Gastrocnemius medialis (tissue), 4 donors: ENCODE measurements at regions not wholly inside any gene's neighbourhood (a gene's known extent, or its start where the extent isn't known, plus 50 kb on each side); places are given as distances from the start of the nearest gene placed in this dataset.

Source experiments
- ATAC-seq, 2 donors: fragments of 150-250 bp; one replicate each; pipeline ENCODE4 v1.9.1; 2016
- DNase-seq, 2 donors: peaks; one replicate each; pipeline ENCODE4 v3.0.0-alpha.2; 2019
- H3K27ac ChIP-seq, 4 donors: fragments of 200-600 bp; sonication (generic); 1 replicate in 1 of 4; 2 replicates in 3 of 4; pipeline ENCODE4 v1.5.1; 2016 to 2018; ENCODE audit warnings: mild to moderate bottlenecking in 2 of 4, moderate library complexity in 1 of 4
- H3K27me3 ChIP-seq, 3 donors: fragments of 200-600 bp; sonication (generic) in 2 of 3; 1 replicate in 1 of 3; 2 replicates in 2 of 3; pipeline versions ENCODE4 v1.5.1 to v1.6.0; 2016 to 2019; ENCODE audit warnings: mild to moderate bottlenecking in 1 of 3, moderate library complexity in 1 of 3
- H3K36me3 ChIP-seq, 2 donors: fragments of 200-600 bp; sonication (generic) in 1 of 2; one replicate each; pipeline ENCODE4 v1.5.1; 2017 to 2018
- H3K4me1 ChIP-seq, 2 donors: fragments of 200-600 bp; sonication (generic) in 1 of 2; one replicate each; pipeline ENCODE4 v1.5.1; 2016 to 2017; ENCODE audit warnings: mild to moderate bottlenecking in 2 of 2
- H3K4me3 ChIP-seq, 4 donors: fragments of 200-600 bp; sonication (generic) in 3 of 4; 1 replicate in 1 of 4; 2 replicates in 3 of 4; pipeline ENCODE4 v1.5.1; 2016 to 2019; ENCODE audit warnings: mild to moderate bottlenecking in 2 of 4
- H3K9me3 ChIP-seq, 3 donors: fragments of 200-600 bp; sonication (generic) in 2 of 3; 1 replicate in 1 of 3; 2 replicates in 2 of 3; pipeline ENCODE4 v1.5.1; 2016 to 2019
- POLR2A ChIP-seq, 2 donors: fragments of 450-650 bp; IDR thresholded peaks; one replicate each; pipeline ENCODE4 v1.6.1; 2017; ENCODE audit warnings: antibody characterized with exemption in 2 of 2, mild to moderate bottlenecking in 2 of 2, moderate library complexity in 2 of 2
- in situ Hi-C, 4 donors: fragments of 200-750 bp; cut with MboI; loops; one replicate each; pipeline versions ENCODE4 v1.15.0 to v1.8.0; 2017; ENCODE audit warnings: low sequenced_read_pairs in 4 of 4
- intact Hi-C: fragments of 100-400 bp; cut with DNase I; formaldehyde crosslinking; loops from one replicate; pipeline ENCODE4 v1.15.1; 2023; ENCODE audit warnings: low total_unique reads
- TF ChIP-seq, protein P1 (sequence below), 5 experiments: fragments of 450-650 bp in 3 of 5; fragments of 200-600 bp in 2 of 5; sonication (generic) in 2 of 5; IDR thresholded peaks in 4 of 5; conservative IDR thresholded peaks in 1 of 5; 1 replicate in 4 of 5; 2 replicates in 1 of 5; pipeline ENCODE4 v1.5.1; 2016 to 2019; ENCODE audit warnings: antibody characterized with exemption in 5 of 5, mild to moderate bottlenecking in 3 of 5, moderate library complexity in 3 of 5

DNA sequence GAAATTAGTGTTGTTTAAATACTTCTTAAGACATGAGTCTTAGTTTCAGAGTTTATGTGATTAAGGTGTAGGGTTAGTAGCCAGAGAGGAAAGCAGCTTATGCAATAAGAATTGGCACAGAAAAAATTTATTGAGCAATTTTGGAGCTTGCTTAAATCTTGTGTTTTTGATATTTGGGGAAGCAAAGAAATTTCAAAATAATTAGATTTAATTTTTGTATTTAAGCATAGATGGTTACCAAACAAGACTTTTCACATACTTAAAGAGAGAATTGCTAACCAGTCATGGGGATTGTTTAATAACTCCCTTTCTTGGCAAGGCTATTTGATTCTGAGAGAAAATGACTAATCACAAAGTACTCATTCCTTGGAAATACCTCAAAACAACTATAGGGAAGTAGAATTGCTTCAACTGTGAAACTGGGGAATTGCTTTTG is 202.0 kb upstream of the GRID2 start:
- H3K4me1 ChIP-seq: no peaks in the 10 kb centered on the region
- H3K36me3 ChIP-seq: no peaks in the 10 kb centered on the region
- TF ChIP-seq, protein P1, sequence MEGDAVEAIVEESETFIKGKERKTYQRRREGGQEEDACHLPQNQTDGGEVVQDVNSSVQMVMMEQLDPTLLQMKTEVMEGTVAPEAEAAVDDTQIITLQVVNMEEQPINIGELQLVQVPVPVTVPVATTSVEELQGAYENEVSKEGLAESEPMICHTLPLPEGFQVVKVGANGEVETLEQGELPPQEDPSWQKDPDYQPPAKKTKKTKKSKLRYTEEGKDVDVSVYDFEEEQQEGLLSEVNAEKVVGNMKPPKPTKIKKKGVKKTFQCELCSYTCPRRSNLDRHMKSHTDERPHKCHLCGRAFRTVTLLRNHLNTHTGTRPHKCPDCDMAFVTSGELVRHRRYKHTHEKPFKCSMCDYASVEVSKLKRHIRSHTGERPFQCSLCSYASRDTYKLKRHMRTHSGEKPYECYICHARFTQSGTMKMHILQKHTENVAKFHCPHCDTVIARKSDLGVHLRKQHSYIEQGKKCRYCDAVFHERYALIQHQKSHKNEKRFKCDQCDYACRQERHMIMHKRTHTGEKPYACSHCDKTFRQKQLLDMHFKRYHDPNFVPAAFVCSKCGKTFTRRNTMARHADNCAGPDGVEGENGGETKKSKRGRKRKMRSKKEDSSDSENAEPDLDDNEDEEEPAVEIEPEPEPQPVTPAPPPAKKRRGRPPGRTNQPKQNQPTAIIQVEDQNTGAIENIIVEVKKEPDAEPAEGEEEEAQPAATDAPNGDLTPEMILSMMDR (IDR thresholded peaks at IDR 0.05 in 4 of 5, conservative IDR thresholded peaks at IDR 0.05 in 1 of 5): no peak
- TF ChIP-seq POLR2A (IDR thresholded peaks at IDR 0.05): no peak
- intact Hi-C loops (no loop called here), in situ Hi-C loops (no loop called here)
- ATAC-seq: no peak
- no peaks in the 10 kb centered on the region for H3K27me3 ChIP-seq
- no peak overlapping the region for H3K4me3 ChIP-seq
- DNase-seq: no peak
- no peak overlapping the region for H3K27ac ChIP-seq
- H3K9me3 ChIP-seq: no peaks in the 10 kb centered on the region

DNA sequence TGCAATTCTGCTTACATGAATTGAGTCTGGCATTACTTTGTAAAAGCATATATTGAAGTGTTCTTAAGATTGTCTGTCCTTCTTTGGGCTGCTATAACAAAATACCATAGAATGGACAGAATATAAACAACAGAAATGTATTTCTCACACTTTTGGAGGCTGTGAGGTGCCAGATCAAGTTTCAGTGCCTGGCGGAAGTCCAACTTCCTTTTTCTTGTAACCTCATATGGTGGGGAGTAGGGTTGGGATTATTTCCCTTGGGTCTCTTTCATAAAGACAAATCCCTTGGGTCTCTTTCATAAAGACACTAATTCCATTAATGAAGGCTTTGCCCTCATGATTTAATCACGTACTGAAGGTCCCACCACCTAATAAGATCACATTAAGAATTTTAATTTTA is 199.3 kb upstream of the GRID2 start:
- DNase-seq (no peak), ATAC-seq (no peak)
- intact Hi-C loops (no loop called here), in situ Hi-C loops (no loop called here)
- no peaks in the 10 kb centered on the region for H3K36me3 ChIP-seq
- TF ChIP-seq POLR2A (IDR thresholded peaks at IDR 0.05): no peak
- TF ChIP-seq, protein P1 (IDR thresholded peaks at IDR 0.05 in 4 of 5, conservative IDR thresholded peaks at IDR 0.05 in 1 of 5): no peak
- no peaks in the 10 kb centered on the region for H3K4me1 ChIP-seq
- no peaks in the 10 kb centered on the region for H3K27me3 ChIP-seq
- H3K27ac ChIP-seq: no peak overlapping the region
- no peaks in the 10 kb centered on the region for H3K9me3 ChIP-seq
- no peak overlapping the region for H3K4me3 ChIP-seq

DNA sequence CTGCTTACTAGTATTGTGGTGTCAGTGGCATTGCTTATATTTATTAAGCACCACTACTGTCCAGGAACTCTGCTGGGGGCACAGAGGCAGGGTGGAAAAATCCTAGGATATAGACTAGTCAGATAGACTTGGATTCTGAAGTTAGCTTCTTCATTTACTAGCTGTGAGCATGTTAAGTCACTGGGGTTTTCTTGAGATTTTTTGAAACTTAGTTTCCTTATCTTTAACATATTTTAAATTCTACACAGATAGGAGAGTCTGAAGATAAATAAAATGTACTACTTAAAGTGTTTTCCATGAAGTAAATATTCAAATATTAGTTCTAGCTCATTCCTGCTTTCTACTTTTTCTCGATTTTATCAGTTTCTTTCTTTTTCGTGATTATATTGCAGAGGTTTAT is 196.9 kb upstream of the GRID2 start:
- ATAC-seq: no peak
- no peak for DNase-seq
- TF ChIP-seq, protein P1 (IDR thresholded peaks at IDR 0.05 in 4 of 5, conservative IDR thresholded peaks at IDR 0.05 in 1 of 5): no peak
- no peak for TF ChIP-seq POLR2A (IDR thresholded peaks at IDR 0.05)
- intact Hi-C loops: no loop called here
- Histone ChIP-seq H3K9me3 (no peaks in the 10 kb centered on the region), H3K27ac (no peak overlapping the region), H3K4me3 (no peak overlapping the region), H3K36me3 (no peaks in the 10 kb centered on the region), H3K4me1 (no peaks in the 10 kb centered on the region), H3K27me3 (no peaks in the 10 kb centered on the region)
- in situ Hi-C loops: no loop called here

DNA sequence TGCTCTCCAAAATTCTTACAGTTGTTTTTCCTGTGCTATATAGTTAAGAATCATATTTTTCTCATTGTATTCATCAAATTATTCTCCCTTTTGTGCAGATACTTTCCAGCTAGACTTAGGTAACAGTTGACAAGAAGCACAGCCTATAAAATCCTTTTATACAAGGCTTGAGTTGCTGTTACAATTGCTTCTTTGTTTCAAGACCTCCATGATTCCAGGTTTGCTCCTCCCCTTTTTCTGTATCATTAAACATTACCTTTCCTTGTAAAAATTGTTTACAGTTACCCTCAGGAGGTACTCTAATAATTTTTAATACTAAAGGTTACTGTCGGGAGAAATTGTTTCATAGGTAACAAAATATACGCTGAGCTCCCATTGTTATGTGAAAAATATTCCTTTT is 192.3 kb upstream of the GRID2 start:
- TF ChIP-seq POLR2A (IDR thresholded peaks at IDR 0.05): no peak
- TF ChIP-seq, protein P1 (IDR thresholded peaks at IDR 0.05 in 4 of 5, conservative IDR thresholded peaks at IDR 0.05 in 1 of 5): no peak
- no peak for DNase-seq
- no peaks in the 10 kb centered on the region for H3K27me3 ChIP-seq
- intact Hi-C loops (no loop called here), in situ Hi-C loops (no loop called here)
- H3K27ac ChIP-seq: no peak overlapping the region
- no peak for ATAC-seq
- no peak overlapping the region for H3K4me3 ChIP-seq
- no peaks in the 10 kb centered on the region for H3K9me3 ChIP-seq
- no peaks in the 10 kb centered on the region for H3K36me3 ChIP-seq
- H3K4me1 ChIP-seq: no peaks in the 10 kb centered on the region

DNA sequence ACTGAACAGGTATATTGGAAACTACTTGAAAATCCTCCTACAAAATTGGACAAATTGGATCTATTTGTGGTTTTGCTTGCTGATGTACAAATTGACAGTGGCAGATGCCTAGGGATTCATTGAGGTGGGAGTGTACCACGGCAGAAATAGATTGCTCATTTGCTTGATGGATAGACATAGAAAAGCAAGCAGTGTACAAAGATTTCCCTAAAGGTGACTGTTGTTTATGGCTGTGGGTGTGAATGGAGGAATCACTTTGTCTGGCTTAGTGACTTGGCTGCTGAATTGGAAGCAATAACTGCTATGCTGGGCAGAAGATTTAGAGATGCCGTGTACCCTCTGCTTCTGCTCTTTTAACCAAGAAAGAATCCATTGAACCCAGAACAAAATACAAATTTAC is 191.0 kb upstream of the GRID2 start:
- no peak overlapping the region for H3K4me3 ChIP-seq
- TF ChIP-seq, protein P1 (IDR thresholded peaks at IDR 0.05 in 4 of 5, conservative IDR thresholded peaks at IDR 0.05 in 1 of 5): no peak
- no peak for TF ChIP-seq POLR2A (IDR thresholded peaks at IDR 0.05)
- intact Hi-C loops: no loop called here
- in situ Hi-C loops: no loop called here
- no peaks in the 10 kb centered on the region for H3K9me3 ChIP-seq
- H3K36me3 ChIP-seq: no peaks in the 10 kb centered on the region
- no peak overlapping the region for H3K27ac ChIP-seq
- DNase-seq (no peak), ATAC-seq (no peak)
- H3K27me3 ChIP-seq: no peaks in the 10 kb centered on the region
- H3K4me1 ChIP-seq: no peaks in the 10 kb centered on the region
